SKM-1 treated with dmso at 0.1 percent for 144 hours (cell line): ENCODE measurements at regions not wholly inside any gene's neighbourhood (a gene's known extent, or its start where the extent isn't known, plus 50 kb on each side); places are given as distances from the start of the nearest gene placed in this dataset.

ENCODE experiments used
- DNase-seq: peaks from one replicate; lab custom pipeline; 2025; ENCODE audit not compliant: unreplicated experiment; lab: John Stamatoyannopoulos, UW

GRCh38 chr11:104534278-104534677, 364.0 kb downstream of the CASP12 start:
- DNase-seq = no peak

GRCh38 chr11:104531894-104532293, 366.4 kb downstream of the CASP12 start:
- peak; percentile 73 for DNase-seq

GRCh38 chr11:104531075-104531474, 367.1 kb upstream of the PDGFD start:
- no peak for DNase-seq

GRCh38 chr11:104529906-104530305, 366.0 kb upstream of the PDGFD start:
- no peak for DNase-seq

- DNase-seq = no peak
Measured at GRCh38 chr11:104529213-104529612, 365.3 kb upstream of the PDGFD start.

GRCh38 chr11:104526006-104526405, 362.1 kb upstream of the PDGFD start:
- no peak for DNase-seq

- no peak for DNase-seq
Measured at GRCh38 chr11:104525416-104525815, 361.5 kb upstream of the PDGFD start.

GRCh38 chr11:104524254-104524653, 360.3 kb upstream of the PDGFD start:
- DNase-seq = no peak

GRCh38 chr11:104523611-104524010, 359.7 kb upstream of the PDGFD start:
- no peak for DNase-seq

- DNase-seq = no peak
Measured at GRCh38 chr11:104522650-104523049, 358.7 kb upstream of the PDGFD start.

- DNase-seq = no peak
Measured at GRCh38 chr11:104522123-104522522, 358.2 kb upstream of the PDGFD start.

GRCh38 chr11:104510169-104510568, 346.2 kb upstream of the PDGFD start:
- DNase-seq = no peak

- DNase-seq = no peak
Measured at GRCh38 chr11:104490182-104490581, 326.2 kb upstream of the PDGFD start.

GRCh38 chr11:104488561-104488960, 324.6 kb upstream of the PDGFD start:
- no peak for DNase-seq

GRCh38 chr11:104487046-104487806, 323.3 kb upstream of the PDGFD start:
- no peak for DNase-seq

- no peak for DNase-seq
Measured at GRCh38 chr11:104484804-104485554, 321.0 kb upstream of the PDGFD start.

GRCh38 chr11:104476898-104477297, 313.0 kb upstream of the PDGFD start:
- DNase-seq = no peak

GRCh38 chr11:104476454-104476853, 312.5 kb upstream of the PDGFD start:
- DNase-seq = no peak

GRCh38 chr11:104467404-104467803, 303.5 kb upstream of the PDGFD start:
- no peak for DNase-seq

GRCh38 chr11:104465321-104465720, 301.4 kb upstream of the PDGFD start:
- DNase-seq = no peak

GRCh38 chr11:104464691-104465090, 300.7 kb upstream of the PDGFD start:
- no peak for DNase-seq

GRCh38 chr11:104462341-104462740, 298.4 kb upstream of the PDGFD start:
- DNase-seq = no peak
